GM19099 (cell line): ENCODE measurements at regions not wholly inside any gene's neighbourhood (a gene's known extent, or its start where the extent isn't known, plus 50 kb on each side); places are given as distances from the start of the nearest gene placed in this dataset.

Experiments used
- POLR2A ChIP-seq: IDR thresholded peaks from 3 replicates; pipeline ENCODE4 v1.6.1; 2011; ENCODE audit warnings: low read depth; ENCODE audit not compliant: insufficient read length; ENCODE audit errors: extremely low read depth

DNA sequence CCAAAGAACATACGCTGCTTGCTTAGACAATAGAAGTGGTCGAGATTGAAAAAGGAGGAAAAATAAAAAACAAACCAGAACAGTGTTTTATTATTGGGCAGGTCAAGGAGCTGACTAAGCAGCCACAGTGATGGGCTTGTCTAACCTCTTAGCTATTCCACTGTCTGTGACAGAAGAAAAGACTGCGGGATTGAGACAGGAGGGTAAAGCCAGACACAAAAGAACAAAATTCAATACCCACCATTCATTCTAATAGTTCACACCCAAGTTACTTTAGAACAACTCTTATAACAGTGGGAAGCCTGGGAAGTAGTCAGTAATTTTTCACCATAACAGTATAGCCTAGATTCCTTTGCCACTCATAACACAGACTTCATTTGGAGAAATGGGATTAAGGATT, 435.4 kb downstream of the MFSD1 start:
- no peak for TF ChIP-seq POLR2A

DNA sequence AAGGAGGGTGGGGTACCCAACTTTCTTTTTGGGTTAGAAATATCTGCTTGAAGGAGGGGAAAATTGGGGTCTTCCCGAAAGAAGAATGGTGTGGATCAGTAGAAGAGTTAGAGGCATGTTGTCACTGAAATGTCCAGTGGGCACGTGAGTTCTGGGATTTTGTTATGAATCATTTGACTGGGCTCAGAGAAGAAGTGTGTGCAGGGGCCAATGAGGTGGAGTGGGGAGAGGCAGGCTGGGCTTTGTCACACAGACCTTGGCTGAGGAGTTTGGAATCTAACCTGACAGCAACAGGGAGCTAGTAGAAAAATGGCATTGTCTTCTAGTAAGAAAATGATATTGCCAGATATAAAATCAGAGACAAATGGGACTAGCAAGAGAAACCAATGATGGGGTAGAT, 436.8 kb downstream of the MFSD1 start:
- no peak for TF ChIP-seq POLR2A

DNA sequence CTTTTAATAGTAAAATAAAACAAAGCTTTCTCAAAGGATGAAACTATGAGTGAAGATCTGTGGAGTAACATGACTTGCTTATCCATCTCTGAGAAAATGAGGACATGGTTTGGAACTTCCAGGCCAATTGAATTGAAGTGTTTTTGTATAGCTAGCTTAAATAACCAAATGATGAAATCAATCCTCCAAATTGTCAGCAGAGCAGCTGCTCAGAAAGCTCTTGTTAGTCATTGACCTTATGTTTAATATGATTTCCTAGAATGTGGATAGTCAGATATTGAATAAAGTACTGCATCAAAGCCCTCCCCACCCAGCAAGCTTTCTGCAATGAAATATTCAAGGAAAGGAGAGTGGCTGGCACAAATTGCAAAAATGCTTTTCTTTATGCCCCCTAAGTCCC, 437.2 kb downstream of the MFSD1 start:
- no peak for TF ChIP-seq POLR2A

DNA sequence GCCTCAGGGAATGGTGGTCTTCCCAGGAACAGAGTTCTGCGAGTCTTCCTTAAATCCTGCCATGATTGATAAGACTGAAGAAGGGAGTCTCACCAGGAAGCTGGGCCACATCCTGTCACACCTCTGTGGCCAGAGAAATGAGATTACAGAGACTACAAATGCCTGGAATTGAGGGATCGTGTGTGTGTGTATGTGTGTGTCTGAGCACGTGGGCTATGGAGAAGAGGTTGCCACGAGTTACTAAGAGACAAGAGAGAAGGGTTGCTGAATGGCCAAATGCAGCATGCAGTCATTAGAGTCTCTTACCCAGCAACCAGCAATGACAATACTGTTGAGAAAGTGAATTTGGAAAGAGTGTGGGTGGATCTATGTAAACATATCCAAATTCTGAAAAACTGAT, 443.1 kb downstream of the MFSD1 start:
- TF ChIP-seq POLR2A: no peak

DNA sequence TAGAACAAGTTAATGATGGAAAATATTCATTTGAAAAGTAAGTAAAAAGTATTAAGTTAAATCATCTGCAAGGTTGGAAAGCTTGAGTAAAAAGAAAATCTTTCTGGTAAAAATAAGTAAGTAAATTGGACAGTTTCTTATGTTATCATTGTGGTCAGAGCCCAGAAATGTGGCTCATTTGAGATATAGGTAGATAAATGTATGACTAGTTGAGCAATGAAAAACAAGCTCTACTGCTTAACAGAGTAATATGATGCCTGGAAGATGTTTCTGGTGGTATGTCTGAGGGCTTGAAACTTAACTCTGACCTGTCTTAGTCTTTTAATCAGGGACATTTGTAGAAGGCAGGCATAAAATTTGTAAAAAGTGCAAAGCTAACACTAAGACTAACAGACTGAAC, 444.0 kb downstream of the MFSD1 start:
- no peak for TF ChIP-seq POLR2A

DNA sequence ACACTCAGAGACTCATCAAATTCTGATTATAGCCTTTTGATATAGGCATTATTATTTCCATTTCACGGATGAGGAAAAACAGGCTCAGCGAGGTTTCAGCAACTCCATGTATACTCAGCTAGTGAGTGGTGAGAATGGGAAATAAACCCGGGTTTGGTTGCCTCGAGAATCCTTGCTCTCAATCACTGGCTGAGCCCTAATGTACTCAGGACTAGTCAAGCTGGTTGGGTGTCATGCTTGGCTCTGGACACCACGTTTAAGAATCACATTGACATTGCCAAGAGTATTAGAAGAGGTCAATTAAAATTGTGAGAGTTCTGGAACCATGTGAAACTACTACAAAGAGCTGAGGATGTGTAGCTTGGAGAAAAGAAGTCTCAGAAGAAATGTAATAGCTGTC, 444.5 kb downstream of the MFSD1 start:
- TF ChIP-seq POLR2A: no peak

DNA sequence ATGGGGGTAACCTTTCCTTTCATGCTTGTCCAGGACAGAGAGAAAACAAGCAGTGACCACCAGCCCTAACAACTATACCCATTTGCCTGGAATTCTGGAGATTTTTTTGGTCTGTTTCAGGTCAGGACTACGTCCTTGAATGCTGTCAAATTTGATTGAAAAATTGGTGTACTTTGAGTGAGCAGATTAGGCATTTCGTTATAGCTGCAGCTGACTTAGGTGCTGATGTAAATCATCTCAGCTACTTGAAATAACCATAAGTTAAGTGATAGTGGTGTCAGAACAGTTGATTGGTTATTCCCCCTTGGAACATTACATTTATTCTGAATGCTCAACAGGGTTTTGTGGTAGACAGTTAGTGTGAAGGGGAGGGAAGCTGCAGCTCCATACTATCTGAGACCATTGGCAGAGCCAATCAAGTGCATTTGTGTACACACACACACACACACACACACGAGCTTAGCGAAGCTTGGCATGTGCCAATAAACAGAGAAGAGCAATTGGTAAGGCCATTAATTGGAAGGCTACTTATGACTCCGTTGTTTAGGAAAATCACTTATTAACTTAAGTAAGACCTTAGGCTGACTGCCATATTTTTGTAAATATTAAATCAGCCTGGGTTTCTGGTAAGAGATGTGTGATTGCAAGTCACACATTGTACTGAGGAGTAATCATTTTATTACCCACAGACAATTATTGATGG, 447.8 kb downstream of the MFSD1 start:
- TF ChIP-seq POLR2A: no peak

DNA sequence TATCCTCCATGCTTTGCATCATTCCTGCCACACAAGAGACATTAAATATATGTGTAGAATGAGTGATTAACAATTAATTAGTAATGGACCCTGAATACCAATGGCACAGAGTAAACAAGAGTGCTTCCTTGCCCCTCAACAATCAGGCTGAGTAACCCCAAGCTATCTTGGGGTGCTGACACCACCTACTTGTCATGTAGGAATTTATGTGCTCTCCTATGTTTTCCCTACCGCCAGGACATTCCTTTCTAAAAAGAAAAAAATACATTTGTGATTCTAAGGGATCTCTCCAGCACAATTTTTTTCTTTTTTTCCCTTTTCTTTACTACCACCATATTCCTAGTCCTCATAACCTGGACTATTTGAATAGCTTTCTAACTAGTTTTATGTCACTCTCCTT, 449.1 kb downstream of the MFSD1 start:
- TF ChIP-seq POLR2A: no peak

DNA sequence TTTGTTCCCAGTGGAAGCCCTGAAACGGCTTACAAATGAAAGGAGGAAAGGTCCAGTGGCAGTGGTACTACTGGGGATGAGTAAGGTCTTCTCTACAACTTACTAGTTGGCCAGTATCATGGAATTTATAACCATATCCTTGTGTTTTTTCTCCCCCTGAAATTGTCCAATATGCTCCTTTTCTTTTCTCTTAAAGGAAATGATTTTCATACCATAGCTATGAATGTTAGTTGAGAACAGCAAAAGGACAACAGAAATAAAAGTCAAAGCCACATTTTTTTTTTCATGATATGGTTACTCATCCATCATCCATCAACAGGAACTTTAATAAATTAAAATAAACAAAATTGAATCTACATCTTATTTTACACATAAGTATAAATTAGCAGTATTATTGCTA, 450.4 kb downstream of the MFSD1 start:
- TF ChIP-seq POLR2A: no peak

DNA sequence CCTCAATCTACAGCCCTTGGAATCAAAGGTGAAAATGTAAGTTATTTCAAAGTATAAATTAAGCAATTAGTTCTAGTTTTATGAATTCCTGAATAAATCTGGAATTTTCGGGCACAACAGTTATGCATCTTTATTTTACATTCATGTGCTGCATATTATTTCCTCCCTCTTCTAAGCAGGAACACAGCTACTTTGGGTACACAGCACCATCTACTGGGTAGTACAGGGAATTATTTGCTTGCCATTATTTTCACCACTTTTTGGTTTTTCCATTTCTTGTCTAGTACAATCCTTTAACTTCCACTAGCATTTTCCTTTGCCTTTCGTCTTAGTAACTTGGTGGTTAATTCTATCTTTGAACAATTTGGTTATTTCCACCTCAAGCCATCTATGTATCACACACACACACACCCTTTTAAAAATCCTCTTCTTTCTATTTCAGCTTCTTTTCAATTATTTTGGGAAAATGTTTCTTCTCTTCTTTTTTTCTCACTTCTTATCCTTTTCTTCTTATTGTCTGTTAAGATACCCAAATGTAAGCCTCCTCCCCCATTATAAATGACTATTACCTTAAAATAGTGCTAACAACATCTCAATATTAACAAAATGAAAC, 451.0 kb downstream of the MFSD1 start:
- TF ChIP-seq POLR2A: no peak

DNA sequence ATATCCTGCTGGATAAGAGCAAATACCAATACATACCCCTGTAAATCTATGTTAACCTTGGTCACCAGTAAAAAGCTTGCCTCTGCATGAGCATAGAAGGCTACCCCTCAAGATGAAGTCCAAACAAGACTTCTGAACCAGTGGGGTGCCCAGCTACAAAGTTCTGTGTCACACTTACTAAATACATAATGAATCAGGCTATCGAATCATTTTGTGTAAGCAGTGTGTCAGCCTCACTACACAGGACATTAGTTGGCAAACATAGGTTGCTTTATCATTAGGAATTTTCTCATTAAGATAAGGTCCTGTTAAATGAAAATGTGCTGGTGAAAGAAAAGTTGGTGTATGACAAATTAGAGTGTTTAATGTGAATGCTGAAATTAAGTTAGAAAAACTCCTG, 452.0 kb downstream of the MFSD1 start:
- no peak for TF ChIP-seq POLR2A

DNA sequence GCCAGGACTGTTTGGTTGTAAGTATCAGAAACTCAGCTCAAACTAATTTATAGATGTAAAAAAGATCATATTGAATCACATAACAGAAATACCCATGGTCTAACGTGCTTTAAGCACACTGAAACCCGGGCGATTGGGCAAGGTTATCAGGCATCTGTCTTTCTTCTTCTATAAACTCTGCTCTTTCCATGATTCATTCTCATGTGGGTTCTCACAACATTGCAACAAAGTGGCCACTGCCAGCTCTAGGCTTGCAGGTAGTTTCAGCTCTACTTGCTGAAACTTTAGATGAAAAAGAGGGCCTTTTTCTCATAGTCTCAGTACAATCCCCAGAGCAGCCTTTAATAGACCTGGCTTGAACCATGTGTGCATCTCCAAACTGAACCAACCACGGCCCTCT, 456.1 kb downstream of the MFSD1 start:
- no peak for TF ChIP-seq POLR2A

DNA sequence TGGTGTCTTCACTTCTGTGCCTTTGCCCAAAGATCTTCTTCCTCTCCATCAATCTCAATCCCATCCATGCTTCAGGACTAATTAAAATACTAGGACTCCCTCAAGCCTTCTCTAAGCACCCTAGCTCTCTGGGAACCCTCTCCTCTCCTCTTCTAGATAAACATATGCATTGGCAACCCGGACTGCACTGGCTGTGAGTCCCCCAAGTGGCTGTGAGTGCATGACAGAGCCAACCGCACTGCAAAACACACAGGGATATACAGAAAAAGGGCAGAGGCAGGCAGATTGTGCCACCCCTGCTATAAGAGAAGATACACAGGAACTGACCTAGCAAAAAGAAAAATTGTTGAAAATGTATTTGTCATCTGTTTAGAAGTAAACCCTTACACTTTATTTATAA, 457.1 kb downstream of the MFSD1 start:
- TF ChIP-seq POLR2A: no peak

DNA sequence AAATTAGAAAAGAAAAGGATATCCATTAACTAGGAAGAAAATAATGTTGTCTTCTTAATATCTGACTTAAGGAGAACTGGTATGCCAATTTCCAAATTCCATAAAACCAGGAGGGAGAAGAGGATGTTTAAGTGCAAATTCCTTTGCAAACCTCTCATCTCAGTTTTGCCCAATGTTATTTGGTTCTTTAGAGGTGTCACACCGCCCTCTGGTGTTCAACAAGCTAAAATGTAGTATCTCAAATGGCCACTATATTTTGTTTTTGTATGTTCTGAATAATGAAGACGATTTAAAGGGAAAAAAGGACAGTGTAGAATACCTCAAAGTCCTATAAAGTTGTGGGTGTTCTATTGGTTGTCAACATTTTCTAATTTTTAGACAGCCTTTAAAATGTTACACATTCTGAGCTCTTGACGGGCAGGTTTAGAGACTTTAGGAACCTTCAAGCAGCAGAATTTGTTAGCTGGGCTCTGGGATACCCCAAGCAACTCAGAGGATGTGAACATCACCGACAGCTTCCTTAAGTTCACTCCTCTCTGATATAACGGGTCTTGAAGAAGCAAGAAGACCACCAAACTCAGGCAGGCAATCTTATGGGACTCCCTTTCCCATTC, 458.3 kb downstream of the MFSD1 start:
- no peak for TF ChIP-seq POLR2A

DNA sequence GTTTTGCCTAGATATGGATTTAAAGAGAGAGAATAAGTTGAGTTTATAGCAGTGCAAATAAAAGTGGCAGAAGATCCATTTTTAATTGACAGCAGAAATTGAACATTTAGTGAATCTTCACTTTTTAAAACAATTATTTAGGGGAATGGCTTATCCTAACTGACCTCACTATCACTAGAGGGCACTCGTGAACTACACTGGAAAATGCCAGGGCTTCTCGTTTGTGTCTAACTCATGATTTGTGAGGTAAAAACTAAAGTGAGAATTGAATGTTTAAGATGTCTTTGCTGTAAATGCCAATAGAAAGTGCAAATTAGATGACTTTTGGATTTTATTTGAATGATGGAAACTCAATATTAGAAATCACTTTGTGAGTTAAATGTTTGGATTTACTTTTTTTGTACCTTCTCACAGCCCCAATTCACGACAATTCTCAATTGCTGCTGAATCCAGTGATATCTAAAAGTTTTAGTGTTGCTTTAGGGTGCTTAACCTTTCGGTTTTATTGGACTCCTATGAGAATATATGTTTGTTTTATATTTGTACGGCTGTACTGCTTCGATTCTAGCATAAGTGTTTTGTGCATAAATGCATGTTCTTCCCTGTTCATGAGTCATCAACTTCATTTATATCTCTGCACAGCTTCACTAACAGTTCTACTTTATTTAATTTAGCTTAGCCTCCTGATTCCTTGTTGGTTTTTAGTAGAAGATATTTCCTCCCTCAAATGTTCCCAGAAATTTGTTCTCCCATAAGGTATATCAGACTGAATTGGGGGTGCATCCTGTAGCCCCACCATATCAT, 462.1 kb downstream of the MFSD1 start:
- TF ChIP-seq POLR2A: no peak

DNA sequence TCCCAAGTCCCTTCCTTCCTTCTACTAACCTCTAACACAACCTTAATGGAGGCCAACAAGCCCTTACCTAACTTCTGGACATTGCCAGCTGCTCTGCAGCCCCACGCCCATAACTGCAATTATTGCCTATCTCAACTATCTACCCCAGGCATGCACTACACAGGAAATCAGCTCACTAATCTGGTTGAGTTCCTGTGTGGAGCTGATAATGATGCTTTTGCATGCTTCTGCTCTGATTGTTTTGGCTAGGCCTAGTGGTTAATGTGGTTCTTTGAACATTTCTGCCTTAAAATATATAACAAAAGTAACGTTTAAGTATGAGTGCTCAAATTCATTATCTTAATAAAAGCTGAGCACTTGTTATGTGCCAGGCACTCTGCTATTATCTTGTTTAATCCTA, 463.9 kb downstream of the MFSD1 start:
- TF ChIP-seq POLR2A: no peak
